Parathyroid adenoma (tissue), 2 donors: ENCODE measurements at regions not wholly inside any gene's neighbourhood (a gene's known extent, or its start where the extent isn't known, plus 50 kb on each side); places are given as distances from the start of the nearest gene placed in this dataset.

Experiments used
- H2AFZ ChIP-seq: fragments of 300-600 bp; sonication (generic); one replicate; pipeline ENCODE4 v1.7.0; 2017; ENCODE audit warnings: antibody characterized with exemption, mild to moderate bottlenecking
- H3K27ac ChIP-seq: fragments of 300-600 bp; sonication (generic); one replicate; pipeline ENCODE4 v1.7.0; 2017
- H3K27me3 ChIP-seq: fragments of 300-600 bp; sonication (generic); one replicate; pipeline ENCODE4 v1.7.0; 2017; ENCODE audit warnings: low read length; ENCODE audit not compliant: control insufficient read depth, insufficient read depth
- H3K36me3 ChIP-seq: fragments of 300-600 bp; sonication (generic); one replicate; pipeline ENCODE4 v1.7.0; 2017; ENCODE audit warnings: low read length; ENCODE audit not compliant: control insufficient read depth, insufficient read depth
- H3K4me1 ChIP-seq: fragments of 300-600 bp; sonication (generic); one replicate; pipeline ENCODE4 v1.7.0; 2017; ENCODE audit warnings: control low read depth
- H3K4me2 ChIP-seq: fragments of 300-600 bp; sonication (generic); one replicate; pipeline ENCODE4 v1.7.0; 2017; ENCODE audit warnings: low read length
- H3K4me3 ChIP-seq: fragments of 300-600 bp; sonication (generic); one replicate; pipeline ENCODE4 v1.7.0; 2017; ENCODE audit warnings: low read depth, low read length
- H3K79me2 ChIP-seq: fragments of 300-600 bp; sonication (generic); one replicate; pipeline ENCODE4 v1.7.0; 2017; ENCODE audit warnings: control low read depth
- H3K9ac ChIP-seq: fragments of 300-600 bp; sonication (generic); one replicate; pipeline ENCODE4 v1.7.0; 2017; ENCODE audit warnings: mild to moderate bottlenecking
- H3K9me3 ChIP-seq: fragments of 300-600 bp; sonication (generic); one replicate; pipeline ENCODE4 v1.7.0; 2017; ENCODE audit warnings: low read length; ENCODE audit not compliant: control insufficient read depth
- TF ChIP-seq, protein P1 (sequence below): fragments of 300-600 bp; sonication (generic); IDR thresholded peaks from one replicate; pipeline ENCODE4 v1.7.0; 2017; ENCODE audit warnings: antibody characterized with exemption, mild to moderate bottlenecking
- donor health status: primary hyperparathyroidism.

GRCh38 chr14:104393898-104394381, 185.6 kb upstream of the C14orf180 start:
- TF ChIP-seq, protein P1, sequence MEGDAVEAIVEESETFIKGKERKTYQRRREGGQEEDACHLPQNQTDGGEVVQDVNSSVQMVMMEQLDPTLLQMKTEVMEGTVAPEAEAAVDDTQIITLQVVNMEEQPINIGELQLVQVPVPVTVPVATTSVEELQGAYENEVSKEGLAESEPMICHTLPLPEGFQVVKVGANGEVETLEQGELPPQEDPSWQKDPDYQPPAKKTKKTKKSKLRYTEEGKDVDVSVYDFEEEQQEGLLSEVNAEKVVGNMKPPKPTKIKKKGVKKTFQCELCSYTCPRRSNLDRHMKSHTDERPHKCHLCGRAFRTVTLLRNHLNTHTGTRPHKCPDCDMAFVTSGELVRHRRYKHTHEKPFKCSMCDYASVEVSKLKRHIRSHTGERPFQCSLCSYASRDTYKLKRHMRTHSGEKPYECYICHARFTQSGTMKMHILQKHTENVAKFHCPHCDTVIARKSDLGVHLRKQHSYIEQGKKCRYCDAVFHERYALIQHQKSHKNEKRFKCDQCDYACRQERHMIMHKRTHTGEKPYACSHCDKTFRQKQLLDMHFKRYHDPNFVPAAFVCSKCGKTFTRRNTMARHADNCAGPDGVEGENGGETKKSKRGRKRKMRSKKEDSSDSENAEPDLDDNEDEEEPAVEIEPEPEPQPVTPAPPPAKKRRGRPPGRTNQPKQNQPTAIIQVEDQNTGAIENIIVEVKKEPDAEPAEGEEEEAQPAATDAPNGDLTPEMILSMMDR, result no peak
- H3K79me2 ChIP-seq, result no peaks in the 10 kb centered on the region
- no peak overlapping the region for H3K4me2 ChIP-seq
- H3K27me3 ChIP-seq, result peaks cover 4% of the 10 kb centered on the region
- no peak overlapping the region for H3K4me3 ChIP-seq
- no peak overlapping the region for H3K27ac ChIP-seq
- no peaks in the 10 kb centered on the region for H3K9me3 ChIP-seq
- H2AFZ ChIP-seq, result no peak overlapping the region
- no peak overlapping the region for H3K9ac ChIP-seq
- H3K4me1 ChIP-seq, result no peaks in the 10 kb centered on the region
- no peaks in the 10 kb centered on the region for H3K36me3 ChIP-seq

DNA sequence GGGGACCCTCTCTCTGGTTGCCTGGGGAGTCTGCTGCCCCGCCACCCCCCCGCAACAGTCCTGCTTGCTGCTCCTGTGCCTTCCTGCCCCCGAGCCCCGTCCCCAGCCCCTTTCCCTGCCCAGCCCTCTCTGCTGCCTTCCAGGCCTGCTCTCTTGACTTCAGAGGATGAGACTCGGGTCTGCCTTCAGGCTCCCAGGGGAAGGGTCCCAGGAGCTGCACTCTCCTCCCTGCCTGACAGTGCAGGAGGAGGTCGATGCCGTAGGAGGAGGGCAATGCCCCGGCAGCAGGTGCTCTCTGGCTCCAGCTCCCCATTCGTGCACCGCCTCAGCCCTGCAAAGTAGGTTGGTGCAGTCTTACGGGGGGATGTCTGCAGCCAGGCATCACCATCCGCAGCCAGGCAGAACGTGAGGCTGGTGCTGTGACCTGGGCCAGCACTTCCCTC, 185.1 kb upstream of the C14orf180 start:
- H3K79me2 ChIP-seq, result no peaks in the 10 kb centered on the region
- H3K9ac ChIP-seq, result no peak overlapping the region
- H3K9me3 ChIP-seq, result no peaks in the 10 kb centered on the region
- no peak overlapping the region for H3K27ac ChIP-seq
- no peak overlapping the region for H3K4me2 ChIP-seq
- no peaks in the 10 kb centered on the region for H3K4me1 ChIP-seq
- TF ChIP-seq, protein P1, result no peak
- H3K27me3 ChIP-seq, result peaks cover 4% of the 10 kb centered on the region
- H3K36me3 ChIP-seq, result no peaks in the 10 kb centered on the region
- H2AFZ ChIP-seq, result no peak overlapping the region
- no peak overlapping the region for H3K4me3 ChIP-seq

DNA sequence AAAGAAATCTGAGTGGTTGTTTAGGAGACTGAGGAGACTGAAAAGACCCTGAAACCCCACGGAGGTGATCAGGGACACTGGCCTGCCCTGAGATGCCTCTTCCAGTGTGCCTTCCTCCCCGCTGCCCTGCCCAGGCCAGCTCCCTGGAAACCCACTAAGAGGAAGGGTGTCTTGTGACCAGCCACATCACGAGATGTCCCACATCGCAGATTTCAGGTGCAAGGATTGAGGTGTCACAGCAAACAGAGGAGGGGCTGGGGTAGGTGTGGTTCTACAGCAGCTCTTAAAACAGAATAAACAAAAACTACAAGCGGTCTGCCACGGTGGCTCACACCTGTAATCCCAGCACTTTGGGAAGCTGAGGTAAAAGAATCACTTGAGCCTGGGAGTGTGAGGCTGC, 184.3 kb upstream of the C14orf180 start:
- Histone ChIP-seq H3K27ac (no peak overlapping the region), H3K9me3 (no peaks in the 10 kb centered on the region), H3K4me2 (no peak overlapping the region), H3K79me2 (no peaks in the 10 kb centered on the region), H3K4me1 (no peaks in the 10 kb centered on the region), H3K4me3 (no peak overlapping the region), H3K9ac (no peak overlapping the region), H3K27me3 (peaks cover 4% of the 10 kb centered on the region), H3K36me3 (no peaks in the 10 kb centered on the region), H2AFZ (no peak overlapping the region)
- TF ChIP-seq, protein P1, result no peak

GRCh38 chr14:104395941-104396681, 183.5 kb upstream of the C14orf180 start:
- H3K27ac ChIP-seq, result no peak overlapping the region
- H3K9ac ChIP-seq, result no peak overlapping the region
- H3K4me1 ChIP-seq, result no peaks in the 10 kb centered on the region
- no peak overlapping the region for H2AFZ ChIP-seq
- TF ChIP-seq, protein P1, result no peak
- no peak overlapping the region for H3K4me2 ChIP-seq
- H3K4me3 ChIP-seq, result no peak overlapping the region
- no peaks in the 10 kb centered on the region for H3K36me3 ChIP-seq
- no peaks in the 10 kb centered on the region for H3K79me2 ChIP-seq
- H3K9me3 ChIP-seq, result no peaks in the 10 kb centered on the region
- peaks cover 4% of the 10 kb centered on the region for H3K27me3 ChIP-seq
